ENCODE measurements at regions not wholly inside any gene's neighbourhood (a gene's known extent, or its start where the extent isn't known, plus 50 kb on each side); places are given as distances from the start of the nearest gene placed in this dataset.

DNA sequence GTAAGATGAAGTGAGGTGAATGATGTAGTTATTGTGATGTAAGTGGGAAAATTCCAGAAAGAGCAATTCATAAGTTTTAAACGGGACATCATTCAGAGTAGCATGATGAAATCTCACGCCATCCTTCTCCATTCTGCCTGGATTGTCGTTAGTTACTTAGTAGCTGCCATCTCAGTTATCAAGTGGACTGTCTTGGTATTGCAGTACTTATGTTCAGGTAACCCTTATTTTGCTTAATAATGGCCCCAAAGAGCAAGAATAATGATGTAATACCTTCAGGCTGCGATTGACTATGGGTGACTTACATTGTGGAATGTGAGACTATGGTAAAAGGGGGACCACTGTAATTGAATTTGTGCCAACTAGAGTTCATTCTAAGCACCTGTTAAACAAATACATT lies 234.1 kb upstream of the TOM1L1 start:
- no peaks in the 10 kb centered on the region for H3K9me1 ChIP-seq (ENCODE audit: insufficient read depth, low read length)
- no peak overlapping the region for H2BK5ac ChIP-seq (ENCODE audit: low read depth, low read length, poor library complexity, severe bottlenecking)
- no peaks in the 10 kb centered on the region for H4K20me1 ChIP-seq (ENCODE audit: insufficient read depth, low read length)
- H4K91ac ChIP-seq (ENCODE audit: insufficient read depth, low read depth, low read length): no peak overlapping the region
- no peaks in the 10 kb centered on the region for H3K36me3 ChIP-seq (ENCODE audit: control insufficient read depth, insufficient read depth, low read length)
- no peak overlapping the region for H3K4ac ChIP-seq (ENCODE audit: low read depth, low read length)
- H3K9me3 ChIP-seq (ENCODE audit: control insufficient read depth, insufficient read depth, low read length): peaks cover 13% of the 10 kb centered on the region
- no peak overlapping the region for H2AFZ ChIP-seq (replicated peaks; ENCODE audit: low read length, poor library complexity)
- H2AK9ac ChIP-seq (replicated peaks; ENCODE audit: low read depth, low read length, poor library complexity): no peak overlapping the region
- H3K9ac ChIP-seq (ENCODE audit: low read depth, low read length): no peak overlapping the region
- H3K56ac ChIP-seq (ENCODE audit: extremely low read depth, insufficient read depth, low read length): no peak overlapping the region
- H3K27me3 ChIP-seq (ENCODE audit: control insufficient read depth, insufficient read depth, low read length): no peaks in the 10 kb centered on the region
- CTCF ChIA-PET: interaction anchor here (0.7 kb wide), 1 partner anchor 15 kb away, joined by 3 read pairs; no protein-coding TSS in a partner anchor
- H3K23ac ChIP-seq (ENCODE audit: low read depth, low read length): no peak overlapping the region
- no peak overlapping the region for H3K14ac ChIP-seq (replicated peaks; ENCODE audit: low read depth, low read length)
- no peak overlapping the region for H3K18ac ChIP-seq (ENCODE audit: low read depth, low read length)
- BruUV-seq (replicated peaks): no TSS peak
- POLR2A ChIA-PET (ENCODE audit: unreplicated experiment): no interaction called here
- no peak for TF ChIP-seq MXI1 (IDR thresholded peaks at IDR 0.05; ENCODE audit: borderline replicate concordance, low read depth, low read length)
- TF ChIP-seq POLR2A (IDR thresholded peaks at IDR 0.05; ENCODE audit: low read depth, low read length): no peak
- TF ChIP-seq CEBPB (IDR thresholded peaks at IDR 0.05; ENCODE audit: low read depth, low read length): no peak
- no peak for TF ChIP-seq ELK1 (IDR thresholded peaks at IDR 0.05; ENCODE audit: borderline replicate concordance, low read depth, low read length)
- TF ChIP-seq CHD1 (IDR thresholded peaks at IDR 0.05; ENCODE audit: low read depth, low read length): no peak
- TF ChIP-seq, protein P1, sequence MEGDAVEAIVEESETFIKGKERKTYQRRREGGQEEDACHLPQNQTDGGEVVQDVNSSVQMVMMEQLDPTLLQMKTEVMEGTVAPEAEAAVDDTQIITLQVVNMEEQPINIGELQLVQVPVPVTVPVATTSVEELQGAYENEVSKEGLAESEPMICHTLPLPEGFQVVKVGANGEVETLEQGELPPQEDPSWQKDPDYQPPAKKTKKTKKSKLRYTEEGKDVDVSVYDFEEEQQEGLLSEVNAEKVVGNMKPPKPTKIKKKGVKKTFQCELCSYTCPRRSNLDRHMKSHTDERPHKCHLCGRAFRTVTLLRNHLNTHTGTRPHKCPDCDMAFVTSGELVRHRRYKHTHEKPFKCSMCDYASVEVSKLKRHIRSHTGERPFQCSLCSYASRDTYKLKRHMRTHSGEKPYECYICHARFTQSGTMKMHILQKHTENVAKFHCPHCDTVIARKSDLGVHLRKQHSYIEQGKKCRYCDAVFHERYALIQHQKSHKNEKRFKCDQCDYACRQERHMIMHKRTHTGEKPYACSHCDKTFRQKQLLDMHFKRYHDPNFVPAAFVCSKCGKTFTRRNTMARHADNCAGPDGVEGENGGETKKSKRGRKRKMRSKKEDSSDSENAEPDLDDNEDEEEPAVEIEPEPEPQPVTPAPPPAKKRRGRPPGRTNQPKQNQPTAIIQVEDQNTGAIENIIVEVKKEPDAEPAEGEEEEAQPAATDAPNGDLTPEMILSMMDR (conservative IDR thresholded peaks at IDR 0.05; ENCODE audit: low read depth, low read length): no peak
- TF ChIP-seq NFE2L2 (IDR thresholded peaks at IDR 0.05; ENCODE audit: low read depth, low read length): no peak
- TF ChIP-seq SMC3 (IDR thresholded peaks at IDR 0.05; ENCODE audit: low read depth, low read length): no peak
- TF ChIP-seq MAFK (IDR thresholded peaks at IDR 0.05; ENCODE audit: low read depth, low read length): no peak
- no peak for TF ChIP-seq RAD21 (IDR thresholded peaks at IDR 0.05; ENCODE audit: low read length)
- no peak for TF ChIP-seq FOS (IDR thresholded peaks at IDR 0.05; ENCODE audit: low read depth, low read length)
- no peak for TF ChIP-seq RFX5 (IDR thresholded peaks at IDR 0.05; ENCODE audit: low read depth, low read length)
- no peak for TF ChIP-seq MAZ (IDR thresholded peaks at IDR 0.05; ENCODE audit: borderline replicate concordance, low read depth, low read length)
- TF ChIP-seq, protein P2, sequence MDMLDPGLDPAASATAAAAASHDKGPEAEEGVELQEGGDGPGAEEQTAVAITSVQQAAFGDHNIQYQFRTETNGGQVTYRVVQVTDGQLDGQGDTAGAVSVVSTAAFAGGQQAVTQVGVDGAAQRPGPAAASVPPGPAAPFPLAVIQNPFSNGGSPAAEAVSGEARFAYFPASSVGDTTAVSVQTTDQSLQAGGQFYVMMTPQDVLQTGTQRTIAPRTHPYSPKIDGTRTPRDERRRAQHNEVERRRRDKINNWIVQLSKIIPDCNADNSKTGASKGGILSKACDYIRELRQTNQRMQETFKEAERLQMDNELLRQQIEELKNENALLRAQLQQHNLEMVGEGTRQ (IDR thresholded peaks at IDR 0.05; ENCODE audit: low read depth, low read length): no peak
- TF ChIP-seq RCOR1 (IDR thresholded peaks at IDR 0.05; ENCODE audit: insufficient replicate concordance, low read length): no peak
- TF ChIP-seq BHLHE40 (IDR thresholded peaks at IDR 0.05; ENCODE audit: low read depth, low read length): no peak
- no peaks in the 10 kb centered on the region for H3K4me1 ChIP-seq (ENCODE audit: control insufficient read depth, insufficient read depth, low read length)
- H3K4me2 ChIP-seq (ENCODE audit: low read depth, low read length): no peak overlapping the region
- no peak overlapping the region for H2AK5ac ChIP-seq (ENCODE audit: low read depth, low read length)
- intact Hi-C loops (cut with micrococcal nuclease) (no loop called here), in situ Hi-C loops (cut with MboI; ENCODE audit: low sequenced_read_pairs) (no loop called here), dilution Hi-C loops (cut with HindIII; ENCODE audit: low sequenced_read_pairs, unreplicated experiment) (no loop called here)
- H4K8ac ChIP-seq (ENCODE audit: low read depth in 2 of 2, low read length in 2 of 2): no peak overlapping the region
- no peak overlapping the region for H2BK20ac ChIP-seq (ENCODE audit: low read depth, low read length)
- WGBS, 2 experiments (ENCODE audit: extremely low coverage in 2 of 2, insufficient read length in 1 of 2): 71% methylated on average over 1 of the region's 4 CpGs; no CpG with 5 or more reads in 1 of the 2 experiments
- no peaks in the 10 kb centered on the region for H3K79me1 ChIP-seq (ENCODE audit: low read depth in 1 of 2, low read length in 2 of 2)
- ATAC-seq (ENCODE audit: low read depth): no peak
- DNase-seq: no peak
- H2BK15ac ChIP-seq (ENCODE audit: low read depth, low read length): no peak overlapping the region
- H4K5ac ChIP-seq (ENCODE audit: low read depth, low read length): no peak overlapping the region
- H2BK120ac ChIP-seq (ENCODE audit: low read depth, low read length): no peak overlapping the region
- H3K27ac ChIP-seq (ENCODE audit: insufficient read depth, low read length): no peak overlapping the region
- no peak overlapping the region for H3K4me3 ChIP-seq (ENCODE audit: insufficient read depth, low read depth, low read length)

All from IMR-90 (cell line).